ENCODE measurements at regions not wholly inside any gene's neighbourhood (a gene's known extent, or its start where the extent isn't known, plus 50 kb on each side); places are given as distances from the start of the nearest gene placed in this dataset.

DNA sequence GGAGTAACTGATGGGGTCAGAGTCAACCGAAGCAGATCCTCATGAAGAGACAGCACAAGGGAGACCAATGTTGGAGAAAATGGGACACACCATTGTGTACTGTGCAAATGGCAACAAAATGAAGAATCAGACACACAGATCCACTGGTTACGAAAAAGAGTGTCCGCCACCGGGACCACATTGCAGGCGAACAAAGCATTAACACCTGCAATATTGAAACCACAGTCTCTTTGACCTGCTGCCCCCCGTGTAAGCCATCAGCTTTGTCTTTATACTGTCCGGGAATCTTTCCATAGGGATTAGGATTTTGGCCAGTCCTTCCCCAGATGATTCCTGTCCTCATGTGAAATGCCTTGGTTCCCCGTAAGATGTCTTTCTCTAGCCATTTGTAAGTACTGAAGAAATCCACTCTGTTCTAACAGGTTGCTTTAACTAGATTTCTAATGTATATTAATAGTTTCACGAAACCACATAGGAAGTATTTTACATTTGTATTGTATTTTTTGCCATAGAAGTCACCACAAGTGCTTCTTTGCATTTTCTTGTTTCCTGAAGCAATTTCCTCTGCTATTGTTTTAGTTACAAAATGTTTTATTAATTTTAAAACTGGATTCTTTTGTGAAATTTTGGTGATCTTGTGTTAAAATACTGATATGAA lies 140.8 kb upstream of the NFE2L3 start:
- no peak for DNase-seq

DNA sequence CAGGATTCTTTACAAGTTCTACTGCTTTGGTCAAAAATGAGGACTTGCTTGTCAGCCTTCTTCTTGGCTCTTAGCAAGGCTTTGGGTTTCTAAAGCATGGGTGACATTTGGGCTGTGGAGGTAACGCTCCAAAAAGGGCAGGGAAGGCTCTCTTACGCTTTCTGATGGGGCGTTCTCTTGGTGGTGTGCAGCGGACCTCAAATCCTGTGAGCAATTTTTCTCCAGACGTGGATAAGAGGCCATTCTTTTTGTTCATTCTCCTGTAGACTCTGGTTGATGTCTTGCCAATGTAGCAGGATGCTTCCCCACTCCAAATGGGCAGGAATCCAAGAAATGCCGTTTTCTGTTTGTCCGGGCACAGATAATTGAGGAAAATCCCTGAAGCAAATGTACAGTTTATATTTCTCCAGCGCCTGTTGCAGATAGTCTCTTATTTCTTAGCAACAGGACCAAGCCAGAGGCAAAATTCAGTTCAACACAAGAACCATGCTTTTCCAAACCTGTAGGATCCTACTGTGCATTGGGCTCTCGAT lies 138.4 kb upstream of the NFE2L3 start:
- DNase-seq: no peak

DNA sequence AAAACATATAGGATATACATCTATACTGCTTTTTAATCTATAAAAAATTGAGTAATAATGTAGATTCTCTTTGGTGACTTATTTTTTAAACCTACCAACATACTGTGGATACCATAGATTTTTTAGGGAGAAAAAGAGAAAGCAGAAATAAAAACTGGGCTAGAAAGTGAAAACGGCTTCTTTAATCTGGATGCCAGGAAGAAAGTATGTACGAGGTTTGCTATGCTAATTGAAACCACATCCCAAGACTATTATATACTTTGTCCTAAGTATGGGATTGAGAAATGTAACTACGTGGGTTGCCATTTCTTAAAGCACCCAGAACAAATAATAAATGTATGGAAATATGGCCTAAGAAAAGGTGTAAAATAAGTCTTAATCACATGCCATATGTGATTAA lies 129.0 kb upstream of the NFE2L3 start:
- DNase-seq: no peak

DNA sequence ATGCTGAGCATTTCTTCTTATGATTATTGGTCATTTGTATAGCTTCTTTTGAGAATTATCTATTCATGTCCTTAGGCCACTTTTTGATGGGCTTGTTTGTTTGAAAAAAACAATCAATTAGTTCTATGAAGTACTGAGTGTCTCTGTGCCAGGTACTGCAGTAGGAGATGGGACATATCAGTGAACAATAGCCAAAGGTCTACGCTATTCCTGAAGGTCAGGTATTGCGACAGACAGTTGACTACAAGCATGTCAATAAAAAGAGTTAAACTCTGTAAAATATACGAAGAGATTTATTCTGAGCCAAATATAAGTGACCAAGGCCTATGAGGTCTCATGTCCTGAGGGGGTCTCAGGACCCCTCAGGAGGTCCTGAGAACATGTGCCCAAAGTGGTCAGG lies 122.1 kb upstream of the NFE2L3 start:
- DNase-seq: no peak

DNA sequence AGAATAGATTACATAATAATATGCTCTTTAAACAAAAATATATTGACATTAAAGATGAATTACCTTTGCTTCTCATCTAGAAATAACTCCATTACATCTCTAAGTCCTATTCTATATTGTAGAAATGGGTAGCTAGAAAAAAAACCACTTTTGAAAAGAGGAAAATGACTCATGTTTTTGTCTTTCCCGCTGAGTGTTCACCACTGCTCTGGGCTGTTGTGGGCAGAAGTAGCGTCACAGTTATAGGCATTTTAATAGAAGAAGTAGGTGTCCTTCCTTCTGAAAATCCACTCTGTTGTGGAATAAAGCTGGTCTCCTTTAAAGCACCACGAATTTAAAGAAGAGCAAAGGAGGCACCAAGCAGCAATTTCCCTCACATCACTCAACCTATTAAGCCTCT lies 117.6 kb upstream of the NFE2L3 start:
- no peak for DNase-seq

DNA sequence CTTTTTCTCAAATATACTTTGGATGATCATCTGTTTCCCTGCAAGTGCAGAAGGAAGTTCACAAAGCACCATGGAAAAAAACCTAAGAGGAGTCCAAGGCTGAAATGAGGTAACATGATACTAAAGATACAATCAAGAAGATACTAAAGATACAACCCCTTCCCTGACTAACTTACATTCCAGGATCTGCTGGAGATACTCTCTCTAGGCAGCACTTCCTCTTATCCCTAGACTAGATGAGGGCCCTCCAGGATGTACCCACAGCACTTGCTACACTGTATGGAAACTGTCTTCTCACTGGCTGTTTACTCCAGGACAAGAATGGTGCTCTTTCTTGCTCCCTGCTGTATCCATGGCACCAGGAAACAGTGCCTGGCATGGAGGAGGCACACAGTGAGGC lies 116.4 kb upstream of the NFE2L3 start:
- no peak for DNase-seq

DNA sequence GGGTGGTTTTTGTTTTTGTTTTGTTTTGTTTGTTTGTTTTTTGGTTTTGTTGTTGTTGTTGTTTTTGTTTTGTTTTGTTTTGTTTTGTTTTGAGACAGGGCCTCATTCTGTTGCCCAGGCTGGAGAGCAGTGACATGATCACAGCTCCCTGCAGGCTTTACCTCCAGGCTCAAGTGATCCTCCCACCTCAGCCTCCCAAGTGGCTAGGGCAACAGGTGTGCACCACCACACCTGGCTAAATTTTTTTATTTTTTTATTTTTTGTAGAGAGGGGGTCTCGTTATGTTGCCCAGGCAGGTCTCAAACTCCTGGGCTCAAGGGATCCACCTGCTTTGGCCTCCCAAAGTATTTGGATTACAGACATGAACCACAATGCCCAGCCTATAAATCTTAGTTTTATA lies 115.9 kb upstream of the NFE2L3 start:
- DNase-seq: no peak

DNA sequence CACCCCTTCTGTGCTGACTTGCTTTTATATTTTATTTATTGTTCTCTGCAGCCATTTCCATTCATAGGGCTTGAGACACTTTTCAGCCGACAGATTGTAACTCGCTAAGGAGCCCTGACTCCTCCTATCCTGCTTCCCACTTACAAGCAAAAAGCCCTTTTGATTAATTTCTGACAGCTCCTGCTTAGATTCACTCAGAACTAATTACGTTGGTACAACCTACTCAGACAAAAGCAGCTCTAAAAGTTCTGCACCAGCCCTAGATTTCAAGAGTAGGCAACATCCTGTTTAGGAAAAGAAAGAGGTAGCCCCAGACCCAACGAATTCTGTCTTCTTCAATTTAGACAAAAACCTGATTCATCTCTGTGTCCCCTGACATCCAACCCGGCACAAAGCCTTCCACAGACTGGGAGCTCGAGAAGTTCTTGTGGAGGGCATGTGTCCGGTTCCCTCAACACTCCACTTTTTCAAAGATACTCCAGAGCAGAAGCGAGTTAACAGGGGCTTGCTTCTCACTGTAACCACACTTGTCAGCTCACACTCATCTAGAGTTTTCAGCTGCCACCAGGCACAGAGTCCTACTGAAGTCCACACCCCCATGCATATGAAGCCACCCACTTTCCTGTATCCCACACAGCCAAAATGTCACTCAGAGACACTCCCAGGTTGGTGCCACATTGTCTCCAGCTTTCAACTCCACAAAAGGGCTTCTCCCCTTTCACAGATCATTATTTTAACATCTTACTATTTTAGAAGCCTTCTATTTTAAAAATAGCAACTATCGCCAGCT lies 113.6 kb upstream of the NFE2L3 start:
- DNase-seq: no peak

DNA sequence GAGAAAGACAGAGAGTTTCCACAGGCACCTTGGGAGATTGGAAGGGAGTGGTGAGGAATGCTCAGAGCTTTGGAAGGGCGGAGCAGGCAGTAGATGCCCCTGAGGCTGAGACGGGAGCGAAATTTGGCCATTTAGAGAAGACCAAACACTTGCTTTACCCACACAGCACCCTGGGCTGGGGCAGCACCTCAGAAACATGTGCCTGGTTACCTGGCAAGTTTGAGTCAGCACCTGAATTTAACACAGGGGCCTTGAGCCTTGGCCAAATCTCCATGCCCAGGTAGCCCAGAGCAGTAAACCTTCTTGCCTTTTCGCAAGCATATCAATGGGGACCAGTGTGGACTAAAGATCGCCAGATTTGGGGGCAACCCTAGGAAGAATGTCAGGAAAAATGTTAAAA lies 111.9 kb upstream of the NFE2L3 start:
- DNase-seq: no peak

DNA sequence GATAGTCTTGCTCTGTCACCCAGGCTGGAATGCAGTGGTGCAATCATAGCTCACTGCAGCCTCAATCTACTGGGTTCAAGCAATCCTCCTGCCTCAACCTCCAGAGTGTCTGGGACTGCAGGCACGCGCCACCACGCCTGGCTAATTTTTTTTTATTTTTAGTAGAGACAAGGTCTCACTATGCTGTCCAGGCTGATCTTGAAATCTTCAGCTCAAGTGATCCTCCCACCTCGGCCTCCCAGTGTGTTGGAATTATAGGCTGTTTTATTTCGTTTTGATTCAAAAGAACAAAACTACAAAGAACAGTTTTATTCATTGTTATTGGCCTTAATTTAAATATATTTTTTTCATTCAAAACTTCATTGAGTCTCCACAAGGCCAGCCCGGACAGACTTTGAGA lies 109.8 kb upstream of the NFE2L3 start:
- no peak for DNase-seq

DNA sequence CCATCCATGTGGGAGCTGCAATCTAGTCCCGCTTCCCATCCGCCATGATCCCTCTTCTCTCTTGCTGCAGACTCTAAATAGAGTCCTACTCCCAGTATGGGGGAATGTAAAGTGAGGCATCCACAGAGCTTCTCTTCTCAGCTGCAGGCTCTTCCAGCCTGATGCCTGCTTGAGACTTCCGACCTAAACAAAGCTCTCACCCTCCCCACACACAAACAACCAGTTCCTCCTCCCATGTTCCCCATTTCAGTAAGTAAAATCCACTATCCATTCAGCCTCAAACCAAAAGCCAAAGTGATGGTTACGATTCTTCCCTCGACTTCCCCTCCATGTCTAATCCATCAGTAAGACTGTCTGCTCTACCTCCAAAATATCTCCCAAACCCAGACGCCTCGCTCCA lies 108.2 kb upstream of the NFE2L3 start:
- DNase-seq: no peak

DNA sequence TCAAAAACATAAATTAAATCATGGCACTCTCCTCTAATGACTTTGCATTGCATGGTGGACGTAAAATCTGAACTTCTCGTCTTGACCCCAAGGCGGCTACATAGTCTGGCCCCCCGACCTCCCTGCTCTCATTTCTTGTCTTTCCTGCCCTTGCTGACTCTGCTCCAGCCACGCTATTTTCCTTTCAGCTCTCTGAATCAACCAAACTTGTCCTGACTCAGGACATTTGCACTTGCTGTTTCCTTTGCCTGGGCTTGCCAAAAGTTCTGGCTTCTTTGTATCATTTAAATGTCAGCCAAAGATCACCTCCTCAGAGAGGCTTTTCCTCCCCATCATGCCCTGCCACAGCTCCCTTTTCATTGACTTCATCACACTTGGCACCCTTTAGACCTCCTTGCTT lies 107.7 kb upstream of the NFE2L3 start:
- DNase-seq: no peak

DNA sequence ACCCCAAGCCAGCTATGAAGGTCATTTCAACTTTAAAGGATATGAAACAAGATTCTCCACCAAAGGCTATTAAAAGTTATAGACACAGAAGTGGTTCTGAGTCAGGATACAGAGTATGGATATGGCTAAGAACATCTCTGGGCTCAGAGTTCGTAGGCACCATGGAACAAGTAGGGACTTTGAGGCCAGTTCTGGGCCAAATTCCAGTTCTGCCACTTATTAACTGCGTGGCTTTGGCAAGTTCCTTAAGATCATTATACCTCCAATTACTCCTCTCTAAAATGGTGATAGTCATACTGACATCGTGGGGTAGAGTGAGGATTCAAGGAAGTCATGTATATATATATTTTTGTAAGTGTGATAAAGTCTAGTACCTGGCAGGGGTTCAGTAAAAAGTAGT lies 105.8 kb upstream of the NFE2L3 start:
- DNase-seq: no peak

DNA sequence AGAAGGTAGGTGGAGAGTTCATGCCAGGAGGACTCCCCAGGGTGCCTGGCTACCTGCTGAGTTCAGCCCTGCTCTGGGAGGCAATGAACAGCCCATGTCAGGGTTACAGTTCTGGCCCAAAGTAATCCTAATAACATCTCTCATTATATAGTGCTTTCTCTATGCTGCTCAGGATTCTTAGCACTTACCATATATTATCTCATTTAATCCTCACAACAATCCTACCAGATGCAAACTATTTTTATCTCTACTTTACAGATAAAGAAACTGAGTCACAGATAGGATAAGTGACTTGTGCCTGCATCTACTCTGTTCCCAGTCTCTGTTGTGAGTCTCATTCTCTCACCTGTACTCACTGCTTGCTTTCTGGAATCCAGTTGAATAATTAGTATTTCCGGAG lies 105.1 kb upstream of the NFE2L3 start:
- DNase-seq: no peak

DNA sequence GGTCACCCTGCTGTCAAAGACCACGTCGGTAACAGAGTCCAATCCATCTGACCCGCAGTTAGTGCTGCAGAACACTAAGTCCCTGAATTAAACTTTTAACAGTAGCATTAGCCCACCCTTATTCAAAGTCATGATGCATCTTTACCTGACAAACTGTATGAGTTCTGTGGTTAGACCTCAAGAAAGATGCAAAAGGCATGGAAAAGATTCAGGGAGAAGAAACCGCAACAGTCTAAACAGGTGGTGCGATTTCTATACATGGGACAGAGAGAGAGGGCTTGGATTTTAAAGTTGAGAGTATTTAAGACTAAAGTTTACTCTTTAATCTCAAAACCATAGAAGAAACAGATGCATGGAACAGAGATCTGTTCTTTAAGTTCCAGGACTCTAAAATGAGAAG lies 103.3 kb upstream of the NFE2L3 start:
- DNase-seq: no peak

DNA sequence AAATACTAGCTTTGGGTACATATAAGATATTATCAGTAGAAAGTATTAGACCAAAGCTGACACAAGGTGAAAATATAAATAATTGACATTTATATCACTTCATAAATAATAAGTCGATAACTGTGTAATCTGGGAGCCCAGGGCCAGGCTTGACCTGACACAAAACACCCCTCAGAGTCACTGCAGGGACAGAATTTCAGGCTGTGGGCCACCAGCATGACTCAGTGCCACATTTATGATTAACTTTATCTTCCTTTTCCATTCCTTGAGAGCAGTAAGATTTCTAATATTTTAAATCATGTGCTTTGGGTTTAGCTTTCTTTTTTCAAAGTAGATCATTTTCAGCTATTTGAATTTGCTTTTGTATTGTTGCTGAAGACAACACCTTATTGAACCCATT lies 102.9 kb upstream of the NFE2L3 start:
- no peak for DNase-seq

DNA sequence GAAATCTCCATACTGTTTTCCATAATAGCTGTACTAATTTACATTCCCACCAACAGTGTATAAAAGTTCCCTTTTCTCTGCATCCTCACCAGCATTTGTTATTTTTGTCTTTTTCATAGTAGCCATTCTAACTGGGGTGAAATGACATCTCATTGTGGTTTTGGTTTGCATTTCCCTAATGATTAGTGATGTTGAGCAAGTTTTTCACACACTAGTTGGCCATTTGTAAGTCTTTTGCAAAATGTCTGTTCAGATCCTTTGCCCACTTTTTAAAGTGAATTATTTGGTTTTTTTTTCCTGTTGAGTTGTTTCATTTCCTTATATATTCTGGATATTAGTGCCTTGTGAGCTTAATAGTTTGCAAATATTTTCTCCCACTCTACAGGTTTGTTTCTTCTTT lies 101.0 kb upstream of the NFE2L3 start:
- DNase-seq: no peak

DNA sequence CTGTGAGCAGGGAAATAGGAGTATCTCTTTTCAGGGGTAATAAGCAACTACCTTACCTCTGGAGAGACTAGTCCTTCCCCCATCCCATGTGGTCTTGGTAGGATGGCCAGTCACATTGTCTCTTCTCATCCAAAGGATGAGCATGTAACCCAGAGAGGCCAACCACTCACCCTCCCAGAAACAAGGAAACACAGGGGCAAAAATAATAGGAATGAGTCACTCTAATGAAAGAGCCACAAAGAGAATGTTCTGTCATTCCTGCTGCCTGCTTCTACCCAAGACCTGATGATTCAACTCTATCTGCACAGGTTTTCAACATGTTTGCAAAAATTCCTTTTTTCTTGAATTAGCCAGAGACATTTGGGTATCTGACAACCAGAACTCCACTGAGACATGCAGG lies 99.3 kb upstream of the NFE2L3 start:
- no peak for DNase-seq

DNA sequence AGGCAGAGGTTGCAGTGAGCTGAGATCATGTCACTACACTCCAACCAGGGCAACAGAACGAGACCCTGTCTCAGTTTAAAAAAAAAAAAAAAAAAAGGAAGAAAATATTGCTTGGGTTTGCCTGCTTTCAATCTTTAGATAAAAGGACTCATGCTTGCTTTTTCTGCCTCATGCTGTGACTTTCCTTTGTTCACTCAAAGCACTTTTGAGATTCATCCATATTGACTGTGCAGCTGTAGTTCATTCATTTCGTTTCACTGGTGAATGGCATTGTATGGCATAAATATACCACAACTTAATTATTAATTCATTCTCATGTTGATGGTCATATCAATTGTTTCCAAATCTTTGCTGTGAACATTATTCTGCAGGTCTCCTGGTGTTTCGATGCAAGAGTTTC lies 97.6 kb upstream of the NFE2L3 start:
- DNase-seq: no peak

DNA sequence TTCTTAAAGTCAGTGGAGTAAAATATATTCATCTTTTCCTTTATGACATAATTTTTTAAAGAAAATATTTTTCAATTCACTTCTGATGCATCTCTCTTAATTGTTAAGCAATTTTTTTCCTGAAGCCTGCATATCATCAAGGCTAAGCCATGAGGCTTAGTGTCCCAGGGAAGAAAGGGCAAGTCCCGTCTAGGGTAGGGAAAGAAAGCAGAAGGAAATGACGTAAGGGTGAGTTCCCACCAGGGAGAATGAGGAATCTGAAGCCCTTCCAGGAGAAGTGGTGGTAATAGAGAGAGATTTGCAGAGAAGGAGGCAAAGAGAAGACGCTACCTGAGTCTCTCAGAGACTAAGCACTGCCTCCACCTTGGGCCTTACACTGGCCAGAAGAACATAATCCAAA lies 96.8 kb upstream of the NFE2L3 start:
- no peak for DNase-seq

DNA sequence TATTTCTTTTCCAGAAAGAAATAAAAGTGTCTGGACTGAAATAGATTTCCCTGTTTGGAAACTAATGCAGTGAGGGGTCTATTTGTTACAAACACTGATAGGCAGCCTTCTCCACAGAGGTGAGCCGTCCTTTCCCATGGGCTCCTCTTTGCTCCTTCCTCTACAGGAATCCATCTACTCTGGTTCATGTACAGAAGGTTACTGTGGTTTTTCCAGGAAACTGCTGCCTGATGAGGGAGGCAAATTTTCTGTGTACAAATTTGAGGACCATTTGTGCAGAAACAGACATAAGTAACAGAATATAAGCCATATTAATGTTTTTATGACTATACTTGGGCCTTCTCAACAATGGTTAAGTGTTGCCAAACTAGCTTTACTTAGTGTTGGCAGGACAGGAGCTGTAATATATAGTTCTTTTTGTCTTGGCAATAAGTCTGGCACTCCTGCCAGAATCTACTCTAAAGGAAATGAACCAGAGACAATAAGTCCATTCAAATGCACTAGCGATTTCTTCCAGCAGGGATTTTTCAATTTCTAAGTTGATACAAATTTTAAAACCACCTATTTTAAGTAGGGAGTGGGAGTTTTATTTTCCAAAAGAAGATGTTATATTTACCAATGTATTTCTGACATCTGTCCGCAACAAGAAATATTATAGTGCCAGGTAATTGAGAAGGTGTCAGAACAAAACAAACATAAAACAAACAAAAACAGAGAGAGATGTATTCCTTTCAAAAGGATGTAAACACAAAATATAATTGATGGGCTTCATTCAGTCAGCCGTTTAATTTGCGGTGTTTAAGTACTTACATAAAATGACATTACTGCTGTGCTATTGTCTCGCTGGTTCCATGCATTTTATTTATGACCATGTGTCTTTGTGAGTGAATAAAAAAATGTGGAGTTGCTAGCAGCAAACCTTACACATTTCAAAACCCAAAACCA lies 91.0 kb upstream of the NFE2L3 start:
- no peak for DNase-seq

DNA sequence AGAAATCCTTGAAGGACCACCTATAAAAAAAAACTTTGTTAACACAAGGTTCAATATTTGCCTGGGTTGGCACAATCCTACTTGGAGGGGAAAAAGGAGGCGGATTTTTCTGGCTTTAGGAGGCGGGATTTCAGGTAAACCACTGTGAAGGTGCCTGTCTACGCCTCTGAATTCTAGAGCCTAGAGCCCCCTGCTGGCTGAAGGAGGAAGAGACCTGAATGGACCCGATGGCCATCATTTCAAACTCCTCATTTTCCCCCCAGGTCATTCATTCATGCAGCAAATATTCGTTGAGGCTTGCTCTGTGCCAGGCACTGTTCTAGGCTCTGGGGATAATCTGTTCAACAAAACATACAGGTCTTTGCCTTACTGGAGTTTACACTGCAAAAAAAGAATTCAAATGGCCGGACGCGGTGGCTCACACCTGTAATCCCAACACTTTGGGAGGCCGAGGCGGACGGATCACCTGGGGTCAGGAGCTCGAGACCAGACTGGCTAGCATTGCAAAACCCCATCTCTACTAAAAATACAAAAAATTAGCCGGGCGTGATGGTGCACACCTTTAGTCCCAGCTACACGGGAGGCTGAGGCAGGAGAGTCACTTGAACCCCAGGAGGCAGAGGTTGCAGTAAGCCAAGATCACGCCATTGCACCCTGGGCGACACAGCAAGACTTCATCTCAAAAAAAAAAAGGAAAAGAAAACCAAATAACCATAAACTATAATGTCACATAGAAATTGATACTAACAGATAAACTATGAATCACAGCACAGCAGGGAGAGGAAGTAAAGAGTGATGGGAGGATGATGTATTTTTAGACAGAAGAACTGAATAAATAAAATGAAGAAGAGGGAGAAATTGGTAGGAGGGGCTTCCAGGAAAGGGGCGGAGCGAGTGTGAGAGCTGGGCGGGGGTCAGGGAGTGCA lies 90.1 kb upstream of the NFE2L3 start:
- DNase-seq: peak; percentile 57

Measured in effector CD4-positive, alpha-beta T cell (primary cell).